Aorta (tissue), 5 donors: ENCODE measurements at regions not wholly inside any gene's neighbourhood (a gene's known extent, or its start where the extent isn't known, plus 50 kb on each side); places are given as distances from the start of the nearest gene placed in this dataset.

Experiments
- ATAC-seq: fragments of 200-7000 bp; cut with Tn5 transposase; one replicate; pipeline ENCODE4 v1.9.1; 2022; ENCODE audit warnings: moderate library complexity; ENCODE audit not compliant: low FRiP score
- DNase-seq, 2 donors: peaks; one replicate each; pipeline ENCODE4 v3.0.0-alpha.2; 2020
- H3K27ac ChIP-seq, 2 donors: one replicate each; pipeline ENCODE4 v1.5.1; 2013; ENCODE audit warnings: low read length in 2 of 2, mild to moderate bottlenecking in 2 of 2, moderate library complexity in 2 of 2, control low read depth in 1 of 2, inconsistent platforms in 1 of 2, low read depth in 1 of 2
- H3K27me3 ChIP-seq, 2 donors: one replicate each; pipeline ENCODE4 v1.6.1; 2013; ENCODE audit warnings: control low read depth in 1 of 2, low read length in 1 of 2, mild to moderate bottlenecking in 1 of 2, moderate library complexity in 1 of 2; ENCODE audit not compliant: insufficient read depth in 2 of 2, control insufficient read depth in 1 of 2
- H3K36me3 ChIP-seq, 2 donors: one replicate each; pipeline ENCODE4 v1.6.1; 2013; ENCODE audit warnings: control low read depth in 1 of 2, low read length in 1 of 2, mild to moderate bottlenecking in 1 of 2; ENCODE audit not compliant: insufficient read depth in 2 of 2, control insufficient read depth in 1 of 2
- H3K4me1 ChIP-seq, 2 donors: one replicate each; pipeline ENCODE4 v1.6.1; 2013; ENCODE audit warnings: low read length in 2 of 2, control low read depth in 1 of 2, mild to moderate bottlenecking in 1 of 2, moderate library complexity in 1 of 2; ENCODE audit not compliant: insufficient read depth in 2 of 2, control insufficient read depth in 1 of 2
- H3K4me3 ChIP-seq, 2 donors: one replicate each; pipeline ENCODE4 v1.5.1; 2013; ENCODE audit warnings: low read length in 2 of 2, control low read depth in 1 of 2, mild to moderate bottlenecking in 1 of 2
- H3K9me3 ChIP-seq: one replicate; pipeline ENCODE4 v1.6.1; 2013; ENCODE audit warnings: mild to moderate bottlenecking, low read length; ENCODE audit not compliant: control insufficient read depth
- WGBS, 2 donors: extraction: QIAGEN DNeasy Blood & Tissue Kit; methylation state at CpG; one replicate each; pipeline ENCODE4 v1.1.7; 2013; 5-methylcytosine and 5-hydroxymethylcytosine counted together
- intact Hi-C, 2 donors: fragments of 100-400 bp; cut with DNase I; formaldehyde crosslinking; loops; one replicate each; pipeline versions ENCODE4 v1.14.2 to v1.15.0; 2022
- donor health status: healthy with polysubstance abuse.
- donor health status: Bipolar disorder and iron deficiency.
- donor health status: DM: no; HTN: no; CAD: no.
- donor health status: DM: no; HTN: no; CAD: no.
- donor health status: DM: yes; HTN: yes; CAD: no.

DNA sequence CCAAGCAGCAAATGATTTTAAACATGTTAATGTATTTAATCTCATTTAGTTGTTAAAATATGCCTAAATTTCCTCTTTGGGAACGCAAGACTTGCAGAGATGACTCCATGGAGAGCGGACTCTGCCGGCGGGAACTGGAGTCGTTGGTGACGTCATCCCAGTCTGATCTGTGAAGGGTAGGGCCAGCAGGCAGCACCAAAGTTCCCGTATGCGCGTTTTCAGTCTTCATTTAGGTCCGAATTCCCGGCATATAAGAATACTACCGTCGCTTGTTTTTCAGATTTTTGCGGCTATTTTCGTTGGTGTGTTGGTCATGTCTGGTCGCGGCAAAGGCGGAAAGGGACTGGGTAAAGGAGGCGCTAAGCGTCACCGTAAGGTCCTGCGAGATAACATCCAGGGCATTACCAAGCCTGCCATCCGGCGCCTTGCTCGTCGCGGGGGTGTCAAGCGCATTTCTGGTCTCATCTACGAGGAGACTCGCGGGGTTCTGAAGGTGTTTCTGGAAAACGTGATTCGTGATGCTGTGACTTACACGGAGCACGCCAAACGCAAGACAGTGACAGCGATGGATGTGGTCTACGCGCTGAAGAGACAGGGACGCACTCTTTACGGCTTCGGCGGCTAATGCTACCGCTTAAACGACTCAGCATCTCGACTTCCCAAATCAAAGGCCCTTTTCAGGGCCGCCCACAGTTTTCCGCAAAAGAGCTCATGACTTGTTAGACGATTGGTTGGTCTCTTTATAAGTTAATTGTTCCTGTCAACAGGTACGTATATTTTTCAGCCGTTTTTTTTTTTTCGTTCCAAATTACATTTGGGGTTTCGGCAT lies 117.3 kb downstream of the HFE start:
- peak; percentile 92 to 96 for DNase-seq
- intact Hi-C loops = loop anchor here (1.0 to 10.0 kb wide), 3 partner anchors 12 to 150 kb away; a partner anchor contains a TSS
- 0% methylated on average over 53 of the region's 53 CpGs for WGBS, 2 donors

DNA sequence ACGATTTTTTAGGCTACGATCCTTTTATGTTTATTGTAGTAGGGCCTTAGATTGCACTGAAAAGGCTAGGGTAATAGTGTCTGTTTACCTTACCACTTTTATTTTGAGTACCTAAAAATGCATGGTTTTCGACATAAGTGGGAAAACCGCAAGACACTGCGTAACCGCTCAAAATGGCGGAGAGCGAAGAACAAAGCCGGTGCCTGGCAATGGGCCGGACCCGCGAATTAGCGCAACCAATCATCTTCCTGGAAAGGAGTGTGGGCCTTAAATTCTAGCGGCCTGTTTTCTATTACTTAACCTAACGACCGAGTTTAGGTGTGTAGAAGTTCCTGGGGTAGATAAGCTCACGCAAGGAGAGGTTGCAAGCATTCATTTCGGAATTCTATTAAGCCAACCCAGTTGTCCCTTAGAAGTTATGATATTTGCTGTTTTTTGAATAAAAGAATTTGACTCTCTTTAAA lies 118.0 kb downstream of the HFE start:
- Histone ChIP-seq H3K9me3 (no peaks in the 10 kb centered on the region), H3K27ac (peak overlapping the region; percentile 35 to 59), H3K4me3 (peak overlapping the region; percentile 32 to 68), H3K4me1 (no peaks in the 10 kb centered on the region), H3K36me3 (no peaks in the 10 kb centered on the region), H3K27me3 (peaks cover 0 to 2% of the 10 kb centered on the region in 2 donors)
- intact Hi-C loops = loop anchor here (5.0 to 10.0 kb wide), 2 partner anchors 33 to 150 kb away; a partner anchor contains a TSS
- 0 to 1% methylated on average over 18 of the region's 18 CpGs for WGBS, 2 donors
- ATAC-seq (peak; percentile 88), DNase-seq (peak; percentile 86 to 91)

More for the DNA sequence above, 117.3 kb downstream of the HFE start:
- peak overlapping the region; percentile 10 to 100 for H3K27ac ChIP-seq
- peak overlapping the region; percentile 62 to 68 for H3K4me3 ChIP-seq
- peak; percentile 95 for ATAC-seq
- H3K4me1 ChIP-seq = no peaks in the 10 kb centered on the region
- peaks cover 0 to 2% of the 10 kb centered on the region in 2 donors for H3K27me3 ChIP-seq
- H3K36me3 ChIP-seq = no peaks in the 10 kb centered on the region
- H3K9me3 ChIP-seq = no peaks in the 10 kb centered on the region

DNA sequence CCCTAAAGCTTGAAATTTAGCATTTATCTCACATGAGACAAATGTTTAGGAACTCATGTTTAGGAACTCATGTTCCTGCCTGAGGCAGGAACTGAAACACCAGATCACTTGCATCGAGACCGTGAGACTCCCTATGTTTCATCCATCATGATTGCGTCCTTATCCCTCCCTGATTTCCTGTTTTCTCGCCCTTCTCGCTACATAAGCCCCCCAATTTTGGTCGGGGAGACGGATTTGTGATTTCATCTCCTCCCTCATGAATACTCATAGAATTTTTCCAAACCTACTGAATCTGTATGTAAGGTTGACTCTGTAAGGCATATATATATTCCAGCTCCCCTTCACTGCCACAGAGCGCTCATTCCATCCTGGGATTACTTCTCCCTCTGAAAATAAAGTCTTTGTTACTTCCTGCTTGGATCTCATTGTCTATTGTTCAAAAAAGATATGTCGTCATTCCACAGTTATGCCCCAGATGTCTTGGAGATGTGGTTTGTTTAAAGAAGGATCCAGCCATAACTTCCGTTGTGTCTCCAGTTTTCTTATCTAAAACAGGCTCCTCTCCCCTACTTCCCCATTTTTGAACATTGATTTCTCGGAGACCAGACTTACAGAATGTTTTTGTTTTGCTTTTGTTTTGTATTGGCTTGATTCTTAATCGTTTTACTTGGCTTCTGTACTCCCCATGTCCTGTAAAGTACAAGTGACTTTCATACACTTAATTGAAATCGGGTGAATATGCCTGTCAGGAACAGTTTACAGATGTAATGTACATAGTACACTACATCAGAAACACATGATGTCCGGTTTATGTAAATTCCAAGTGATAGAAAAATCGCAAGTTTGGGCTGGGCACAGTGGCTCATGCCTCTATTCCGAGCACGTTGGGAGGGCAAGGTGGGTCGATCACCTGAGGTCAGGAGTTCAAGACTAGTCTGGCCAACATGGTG lies 118.7 kb downstream of the HFE start:
- Histone ChIP-seq H3K4me1 (no peaks in the 10 kb centered on the region), H3K4me3 (peak overlapping the region; percentile 32 to 68), H3K27ac (peak overlapping the region; percentile 10 to 35), H3K27me3 (peaks cover 0 to 2% of the 10 kb centered on the region in 2 donors), H3K9me3 (no peaks in the 10 kb centered on the region), H3K36me3 (no peaks in the 10 kb centered on the region)
- ATAC-seq = peak; percentile 12
- 5 to 6% methylated on average over 18 of the region's 18 CpGs for WGBS, 2 donors
- intact Hi-C loops = loop anchor here (5.0 to 10.0 kb wide), 2 partner anchors 34 to 151 kb away; a partner anchor contains a TSS
- no peak for DNase-seq

DNA sequence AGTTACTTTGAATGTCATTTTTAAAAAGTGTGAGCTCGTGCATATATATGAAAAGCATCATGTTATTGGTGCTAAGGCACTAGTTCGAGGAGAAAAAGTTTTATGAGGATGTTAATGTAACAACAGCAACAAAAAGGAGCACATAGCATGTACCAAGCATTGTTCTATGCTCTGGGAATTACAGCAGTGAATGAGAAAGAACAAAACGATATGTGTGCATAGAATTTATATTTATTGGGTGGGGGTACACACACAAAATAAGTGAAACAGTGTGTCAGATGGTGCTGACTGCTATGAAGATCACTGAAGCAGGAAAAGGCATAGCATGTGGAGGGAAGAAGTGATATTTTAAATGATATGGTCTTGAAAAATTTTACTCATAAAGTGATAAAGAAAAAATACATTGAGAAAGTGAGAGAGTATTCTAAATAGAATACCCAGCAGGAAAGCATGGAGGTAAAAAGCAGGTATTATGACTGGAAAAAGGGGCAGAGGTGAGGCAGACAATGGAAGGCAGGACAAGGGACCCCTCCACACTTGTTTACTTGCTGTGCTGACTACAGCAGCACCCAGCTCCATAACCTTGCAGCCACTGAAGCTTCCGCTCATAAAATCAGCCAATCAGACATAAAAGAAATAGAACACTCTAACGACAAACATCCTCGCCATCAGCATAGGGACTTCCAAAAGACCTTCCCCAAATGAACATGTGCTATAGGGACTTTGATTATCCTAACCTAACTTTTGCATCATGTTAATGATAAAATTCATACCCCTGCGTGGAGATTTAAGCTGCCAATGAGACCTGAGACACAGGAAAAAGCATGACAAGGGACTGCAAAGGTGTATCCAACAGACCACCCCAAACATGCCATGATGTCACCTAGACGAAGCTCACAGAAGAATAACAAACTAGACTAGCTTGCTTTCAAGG lies 119.9 kb downstream of the HFE start:
- Histone ChIP-seq H3K9me3 (no peaks in the 10 kb centered on the region), H3K4me1 (no peaks in the 10 kb centered on the region), H3K27ac (no peak overlapping the region), H3K36me3 (no peaks in the 10 kb centered on the region), H3K4me3 (no peak overlapping the region), H3K27me3 (peaks cover 0 to 2% of the 10 kb centered on the region in 2 donors)
- WGBS, 2 donors = 69 to 77% methylated on average over 8 of the region's 8 CpGs
- ATAC-seq = no peak
- DNase-seq = no peak
- intact Hi-C loops = loop anchor here (5.0 to 10.0 kb wide), 2 partner anchors 35 to 152 kb away; a partner anchor contains a TSS

DNA sequence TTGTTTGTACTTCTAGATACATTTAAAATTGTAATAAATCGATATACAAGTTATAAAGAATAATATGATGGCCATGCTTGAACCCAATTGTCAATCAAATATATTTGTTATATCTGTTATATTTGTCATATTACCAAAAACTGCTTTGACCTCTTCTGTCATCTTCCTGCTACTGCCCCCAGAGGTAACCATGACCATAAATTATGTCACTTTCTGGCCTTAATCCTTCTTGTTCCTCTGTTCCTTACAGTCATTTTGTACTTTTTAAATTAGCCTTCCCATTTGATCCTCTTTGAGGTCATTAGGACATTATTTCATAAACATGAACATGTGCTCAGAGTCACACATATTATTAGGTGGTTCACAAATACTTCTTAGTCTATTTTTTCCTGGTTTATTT lies 124.7 kb downstream of the HFE start:
- intact Hi-C loops = no loop called here
- Histone ChIP-seq H3K27me3 (no peaks in the 10 kb centered on the region), H3K4me1 (no peaks in the 10 kb centered on the region), H3K4me3 (no peak overlapping the region), H3K36me3 (no peaks in the 10 kb centered on the region), H3K27ac (no peak overlapping the region), H3K9me3 (no peaks in the 10 kb centered on the region)
- no peak for DNase-seq
- WGBS, 2 donors = 95 to 100% methylated on average over 1 of the region's 1 CpG
- ATAC-seq = no peak

DNA sequence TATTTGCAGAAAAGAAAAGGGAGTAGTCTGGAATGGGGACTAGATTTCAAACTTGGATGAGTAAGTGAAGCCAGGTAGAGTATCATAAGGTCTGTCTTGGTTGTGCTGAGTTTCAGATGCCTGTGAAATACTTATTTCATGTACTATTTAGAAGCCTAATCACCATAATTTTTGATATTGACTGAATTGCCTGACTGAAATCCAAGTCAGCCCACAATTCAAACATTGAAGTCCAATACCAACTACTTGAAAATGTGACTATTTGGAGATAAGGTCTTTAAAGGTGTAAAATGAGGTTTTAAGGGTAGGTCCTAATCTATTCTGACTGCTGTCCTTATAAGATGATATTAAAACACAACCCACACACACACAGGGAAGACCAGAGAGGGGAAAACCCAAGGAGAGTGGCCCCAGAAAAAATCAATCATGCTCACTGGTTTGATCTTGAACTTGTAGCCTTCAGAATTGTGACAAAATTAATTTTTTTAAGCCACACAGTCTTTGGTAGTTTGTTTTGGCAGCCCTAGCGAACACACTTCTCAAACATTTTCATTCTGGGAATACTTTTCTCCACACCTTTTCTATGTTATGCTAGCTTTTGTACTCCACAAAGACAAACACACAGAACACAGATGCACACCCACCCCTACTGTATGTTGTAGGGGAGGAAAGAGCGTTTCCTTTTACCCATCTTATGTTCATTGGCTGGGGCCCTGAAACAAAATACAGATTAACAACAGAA lies 126.3 kb downstream of the HFE start:
- ATAC-seq (no peak), DNase-seq (no peak)
- Histone ChIP-seq H3K27ac (no peak overlapping the region), H3K27me3 (no peaks in the 10 kb centered on the region), H3K9me3 (no peaks in the 10 kb centered on the region), H3K4me1 (no peaks in the 10 kb centered on the region), H3K4me3 (no peak overlapping the region), H3K36me3 (no peaks in the 10 kb centered on the region)
- intact Hi-C loops = no loop called here
- WGBS, 2 donors = 92 to 93% methylated on average over 2 of the region's 2 CpGs

DNA sequence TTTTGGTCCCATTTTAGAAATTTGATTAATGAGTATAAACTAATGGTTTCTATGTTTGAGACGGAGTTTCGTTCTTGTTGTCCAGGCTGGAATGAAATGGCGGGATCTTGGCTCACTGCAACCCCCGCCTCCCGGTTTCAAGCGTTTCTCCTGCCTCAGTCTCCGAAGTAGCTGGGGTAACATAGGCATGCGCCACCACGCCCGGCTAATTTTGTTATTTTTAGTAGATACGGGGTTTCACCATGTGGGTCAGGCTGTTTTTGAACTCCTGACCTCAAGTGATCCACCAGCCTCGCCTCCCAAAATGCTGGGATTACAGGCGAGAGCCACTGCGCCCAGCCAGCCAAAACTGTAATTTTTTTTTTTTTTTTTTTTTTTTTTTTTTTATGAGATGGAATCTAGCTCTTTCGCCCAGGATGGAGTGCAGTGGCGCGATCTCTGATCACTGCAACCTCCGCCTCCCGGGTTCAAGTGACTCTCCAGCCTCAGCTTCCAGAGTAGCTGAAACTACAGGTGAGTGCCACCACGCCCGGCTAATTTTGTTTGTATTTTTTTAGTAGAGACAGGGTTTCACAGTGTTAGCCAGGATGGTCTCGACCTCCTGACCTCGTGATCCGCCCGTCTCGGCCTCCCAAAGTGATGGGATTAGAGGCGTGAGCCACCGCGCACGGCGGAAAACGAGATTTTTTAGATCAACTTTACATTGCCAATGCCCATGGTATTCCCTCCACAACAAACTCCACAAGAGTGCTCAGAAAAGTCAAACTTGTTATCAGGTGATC lies 127.8 kb downstream of the HFE start:
- Histone ChIP-seq H3K9me3 (no peaks in the 10 kb centered on the region), H3K4me3 (peak overlapping the region; percentile 4 to 56), H3K27ac (no peak overlapping the region), H3K27me3 (no peaks in the 10 kb centered on the region), H3K4me1 (no peaks in the 10 kb centered on the region), H3K36me3 (no peaks in the 10 kb centered on the region)
- WGBS, 2 donors = 7 to 16% methylated on average over 32 of the region's 32 CpGs
- DNase-seq (no peak), ATAC-seq (no peak)
- intact Hi-C loops = loop anchor here in 1 of 2 donors (5.0 kb wide), 2 partner anchors 57 to 93 kb away; a partner anchor contains a TSS
